GM12878 (cell line): ENCODE measurements at regions not wholly inside any gene's neighbourhood (a gene's known extent, or its start where the extent isn't known, plus 50 kb on each side); places are given as distances from the start of the nearest gene placed in this dataset.

Experiments used
- ATAC-seq: fragments of 200-7000 bp; cut with Tn5 transposase; 3 replicates; pipeline ENCODE4 v1.9.1; 2020; ENCODE audit warnings: mild to moderate bottlenecking, moderate library complexity
- BruUV-seq: library from RNA; stranded (reverse); fragments of 400-500 nt; replicated peaks from 2 replicates; lab custom pipeline; 2021; lab: Mats Ljungman, UMichigan
- CTCF ChIA-PET: fragments of 300-600 bp; sonication (Branson Sonifier 250); formaldehyde crosslinking; extraction: SDS; loops from one replicate; lab custom pipeline; 2021; ENCODE audit warnings: inconsistent platforms; lab: Yijun Ruan, JAX
- POLR2A ChIA-PET: fragments of 350-600 bp; formaldehyde crosslinking; extraction: SDS; loops from one replicate; lab custom pipeline; 2021; ENCODE audit warnings: inconsistent platforms; lab: Charles Lee
- RAD21 ChIA-PET: fragments of 300-600 bp; sonication (Branson Sonifier 250); formaldehyde crosslinking; loops from one replicate; lab custom pipeline; 2023; ENCODE audit warnings: antibody characterized with exemption; ENCODE audit not compliant: unreplicated experiment; lab: Charles Lee
- SMC1A ChIA-PET: fragments of 300-600 bp; sonication (Branson Sonifier 250); formaldehyde crosslinking; loops from one replicate; lab custom pipeline; 2023; ENCODE audit not compliant: unreplicated experiment, uncharacterized antibody; lab: Charles Lee
- DNase-seq: peaks from one replicate; pipeline ENCODE4 v3.0.0-alpha.2; 2011; ENCODE audit warnings: low read depth, low spot score
- FAIRE-seq: peaks from 3 replicates; lab custom pipeline; 2011; peaks lifted over from hg19 to GRCh38; lab: Jason Lieb, UNC
- H2AFZ ChIP-seq: 2 replicates; pipeline ENCODE4 v1.6.0; 2011; ENCODE audit warnings: low read depth, low read length, control low read depth; ENCODE audit not compliant: control insufficient read depth
- H3K27ac ChIP-seq: 2 replicates; pipeline ENCODE4 v1.5.1; 2011; ENCODE audit warnings: control low read depth; ENCODE audit not compliant: control insufficient read depth, insufficient read depth
- H3K27me3 ChIP-seq, 2 experiments: replicated peaks in 1 of 2; 2 replicates each; pipeline versions ENCODE4 v1.6.0 to v1.6.1; 2011; ENCODE audit warnings: low read length in 1 of 2; ENCODE audit not compliant: control insufficient read depth in 2 of 2, insufficient read depth in 2 of 2
- H3K36me3 ChIP-seq, 2 experiments: 2 replicates each; pipeline ENCODE4 v1.5.1; 2011; ENCODE audit warnings: low read length in 1 of 2; ENCODE audit not compliant: control insufficient read depth in 2 of 2, insufficient read depth in 2 of 2
- H3K4me1 ChIP-seq: 2 replicates; pipeline ENCODE4 v1.6.1; 2011; ENCODE audit warnings: mild to moderate bottlenecking, low read length, moderate library complexity, mixed read lengths; ENCODE audit not compliant: control insufficient read depth, insufficient read depth
- H3K4me2 ChIP-seq: 2 replicates; pipeline ENCODE4 v1.6.0; 2011; ENCODE audit warnings: control low read depth; ENCODE audit not compliant: control insufficient read depth, insufficient read depth
- H3K4me3 ChIP-seq: fragments of 200-600 bp; sonication (generic); 2 replicates; pipeline ENCODE4 v1.5.1; 2016
- H3K79me2 ChIP-seq: 2 replicates; pipeline ENCODE4 v1.6.0; 2011; ENCODE audit warnings: low read length; ENCODE audit not compliant: control insufficient read depth, insufficient read depth
- H3K9ac ChIP-seq: 2 replicates; pipeline ENCODE4 v1.8.0; 2011; ENCODE audit warnings: low read length, control low read depth, mixed read lengths; ENCODE audit not compliant: control insufficient read depth, insufficient read depth
- H3K9me3 ChIP-seq: replicated peaks from 3 replicates; pipeline ENCODE4 v1.5.1; 2011; ENCODE audit warnings: mild to moderate bottlenecking, low read length; ENCODE audit not compliant: control insufficient read depth, insufficient read depth
- H4K20me1 ChIP-seq: 2 replicates; pipeline ENCODE4 v1.6.0; 2011; ENCODE audit not compliant: control insufficient read depth, insufficient read depth
- CBX5 ChIP-seq: sonication (generic); IDR thresholded peaks from 2 replicates; pipeline ENCODE4 v1.6.1; 2016; ENCODE audit warnings: low read depth, moderate library complexity, mild to moderate bottlenecking, inconsistent platforms
- ETV6 ChIP-seq, 2 experiments: fragments of 450-650 bp in 1 of 2; IDR thresholded peaks in 1 of 2; conservative IDR thresholded peaks in 1 of 2; 2 replicates each; pipeline ENCODE4 v1.6.1; 2014; ENCODE audit warnings: antibody characterized with exemption in 1 of 2, borderline replicate concordance in 1 of 2, low read depth in 1 of 2, mild to moderate bottlenecking in 1 of 2, moderate library complexity in 1 of 2
- HDAC6 ChIP-seq: fragments of 200-600 bp; sonication (generic); IDR thresholded peaks from one replicate; pipeline ENCODE4 v1.8.0; 2017; ENCODE audit warnings: antibody characterized with exemption; ENCODE audit not compliant: unreplicated experiment
- MYC ChIP-seq: IDR thresholded peaks from 2 replicates; pipeline ENCODE4 v1.6.1; 2011; ENCODE audit warnings: mild to moderate bottlenecking, low read length, moderate library complexity, inconsistent platforms; ENCODE audit not compliant: insufficient read depth, insufficient replicate concordance, insufficient read length, severe bottlenecking
- NR2F1 ChIP-seq: fragments of 450-650 bp; conservative IDR thresholded peaks from 2 replicates; pipeline ENCODE4 v1.6.1; 2017; ENCODE audit warnings: mild to moderate bottlenecking
- PML ChIP-seq: IDR thresholded peaks from 2 replicates; pipeline ENCODE4 v1.6.1; 2012; ENCODE audit warnings: low read length, inconsistent platforms
- POLR2AphosphoS5 ChIP-seq: IDR thresholded peaks from 2 replicates; pipeline ENCODE4 v1.6.1; 2011; ENCODE audit warnings: mild to moderate bottlenecking, low read length, inconsistent platforms
- RELA ChIP-seq: fragments of 450-650 bp; IDR thresholded peaks from 2 replicates; pipeline ENCODE4 v1.8.0; 2014; ENCODE audit warnings: borderline replicate concordance; ENCODE audit not compliant: partially characterized antibody
- SIN3A ChIP-seq: IDR thresholded peaks from 2 replicates; pipeline ENCODE4 v1.6.1; 2012; ENCODE audit warnings: low read depth, low read length, improper control_type of control experiment
- SKIL ChIP-seq: fragments of 450-650 bp; IDR thresholded peaks from 2 replicates; pipeline ENCODE4 v1.6.1; 2017; ENCODE audit warnings: mild to moderate bottlenecking, low read depth, inconsistent platforms; ENCODE audit not compliant: poor library complexity, severe bottlenecking
- SREBF2 ChIP-seq: IDR thresholded peaks from 2 replicates; pipeline ENCODE4 v1.6.1; 2012; ENCODE audit warnings: mild to moderate bottlenecking, low read length
- USF1 ChIP-seq: IDR thresholded peaks from 2 replicates; pipeline ENCODE4 v1.6.1; 2011; ENCODE audit warnings: borderline replicate concordance, low read depth, mild to moderate bottlenecking, moderate library complexity, mixed read lengths, low read length; ENCODE audit not compliant: insufficient read depth; ENCODE audit errors: extremely low read length
- YY1 ChIP-seq: IDR thresholded peaks from 2 replicates; pipeline ENCODE4 v1.6.1; 2011; ENCODE audit warnings: low read depth, mild to moderate bottlenecking, low read length
- WGBS: methylation state at CpG from one replicate; pipeline ENCODE4 v1.1.6; 2016; ENCODE audit warnings: low lambda C conversion rate; ENCODE audit not compliant: insufficient replicate concordance, insufficient coverage; ENCODE audit errors: missing lambda C conversion rate; 5-methylcytosine and 5-hydroxymethylcytosine counted together
- in situ Hi-C: fragments of 300-500 bp; cut with MboI; formaldehyde crosslinking; loops from 9 replicates; pipeline ENCODE4 v1.14.3; 2018; ENCODE audit warnings: mixed read lengths
- intact Hi-C: fragments of 100-400 bp; cut with micrococcal nuclease; formaldehyde crosslinking; loops from one replicate; pipeline ENCODE4 v1.14.2; 2022; ENCODE audit not compliant: unreplicated experiment

- H2AFZ ChIP-seq, result no peak overlapping the region
- H3K9ac ChIP-seq, result no peak overlapping the region
- FAIRE-seq (no peak), ATAC-seq (no peak), DNase-seq (no peak)
- H4K20me1 ChIP-seq, result no peaks in the 10 kb centered on the region
- no peaks in the 10 kb centered on the region for H3K27me3 ChIP-seq
- H3K27ac ChIP-seq, result no peak overlapping the region
- in situ Hi-C loops, result no loop called here
- no peaks in the 10 kb centered on the region for H3K4me1 ChIP-seq
- SMC1A ChIA-PET, result no interaction called here
- POLR2A ChIA-PET, result interaction anchor here (1.3 kb wide), 1 partner anchor 16 kb away, joined by 4 read pairs; no protein-coding TSS in a partner anchor
- BruUV-seq, result no TSS peak
- RAD21 ChIA-PET, result no interaction called here
- no peak overlapping the region for H3K4me2 ChIP-seq
- intact Hi-C loops, result no loop called here
- TF ChIP-seq RELA (no peak), HDAC6 (no peak), CBX5 (no peak), SIN3A (no peak), SKIL (no peak), USF1 (no peak), POLR2AphosphoS5 (no peak), SREBF2 (no peak), YY1 (no peak), MYC (no peak), NR2F1 (no peak), PML (no peak), ETV6 (conservative IDR thresholded peaks at IDR 0.05 in 1 of 2, IDR thresholded peaks at IDR 0.05 in 1 of 2; ENCODE audit: borderline replicate concordance in 1 of 2, low read depth in 1 of 2) (no peak)
- H3K36me3 ChIP-seq, result no peaks in the 10 kb centered on the region
- H3K79me2 ChIP-seq, result no peaks in the 10 kb centered on the region
- WGBS, result 29% methylated on average over 1 of the region's 1 CpG
- H3K4me3 ChIP-seq, result no peak overlapping the region
- CTCF ChIA-PET, result no interaction called here
- no peaks in the 10 kb centered on the region for H3K9me3 ChIP-seq
Measured at GRCh38 chr11:104782377-104782754, 115.9 kb downstream of the CASP12 start.
